WTC11 (cell line): ENCODE measurements at regions not wholly inside any gene's neighbourhood (a gene's known extent, or its start where the extent isn't known, plus 50 kb on each side); places are given as distances from the start of the nearest gene placed in this dataset.

Source experiments
- ATF3 ChIP-seq: sonication (generic); formaldehyde crosslinking; conservative IDR thresholded peaks from 2 replicates; pipeline ENCODE4 v1.8.1; 2022; ENCODE audit warnings: mild to moderate bottlenecking, missing genetic modification reagents
- CREB1 ChIP-seq: sonication (generic); formaldehyde crosslinking; IDR thresholded peaks from 2 replicates; pipeline ENCODE4 v1.8.0; 2023; ENCODE audit warnings: mild to moderate bottlenecking, missing genetic modification reagents
- CTCF ChIP-seq: fragments of 200-600 bp; IDR thresholded peaks from 2 replicates; pipeline ENCODE4 v1.8.0; 2022; ENCODE audit warnings: antibody characterized with exemption
- FOXJ3 ChIP-seq: sonication (generic); formaldehyde crosslinking; IDR thresholded peaks from 2 replicates; pipeline ENCODE4 v1.9.0; 2021; ENCODE audit warnings: missing genetic modification reagents, mild to moderate bottlenecking, borderline replicate concordance
- GRHL2 ChIP-seq: fragments of 250-450 bp; sonication (Bioruptor Pico); IDR thresholded peaks from 2 replicates; pipeline ENCODE4 v1.8.0; 2022; ENCODE audit warnings: mild to moderate bottlenecking, moderate library complexity; ENCODE audit not compliant: insufficient replicate concordance, severe bottlenecking
- NR2C2 ChIP-seq: sonication (generic); formaldehyde crosslinking; IDR thresholded peaks from 2 replicates; pipeline ENCODE4 v1.8.0; 2022; ENCODE audit warnings: mild to moderate bottlenecking, missing genetic modification reagents
- SMAD3 ChIP-seq: sonication (generic); formaldehyde crosslinking; IDR thresholded peaks from 2 replicates; pipeline ENCODE4 v1.8.0; 2022; ENCODE audit warnings: missing genetic modification reagents, mild to moderate bottlenecking, borderline replicate concordance
- STAT6 ChIP-seq: sonication (generic); formaldehyde crosslinking; conservative IDR thresholded peaks from 2 replicates; pipeline ENCODE4 v1.8.1; 2023; ENCODE audit warnings: mild to moderate bottlenecking, low read depth, missing genetic modification reagents, moderate library complexity
- USF2 ChIP-seq: sonication (generic); formaldehyde crosslinking; IDR thresholded peaks from 2 replicates; pipeline ENCODE4 v1.8.1; 2023; ENCODE audit warnings: mild to moderate bottlenecking, missing genetic modification reagents, moderate library complexity
- ZBTB43 ChIP-seq: sonication (generic); formaldehyde crosslinking; IDR thresholded peaks from 2 replicates; pipeline ENCODE4 v1.8.1; 2023; ENCODE audit warnings: mild to moderate bottlenecking, missing genetic modification reagents

GRCh38 chr1:30179942-30180543 lies 543.3 kb downstream of the MATN1 start:
- TF ChIP-seq NR2C2 (CRISPR knock-in tag) (no peak), USF2 (CRISPR knock-in tag) (no peak), ZBTB43 (CRISPR knock-in tag) (no peak), GRHL2 (CRISPR knock-in tag) (no peak), STAT6 (CRISPR knock-in tag) (no peak), FOXJ3 (CRISPR knock-in tag) (no peak), CREB1 (CRISPR knock-in tag) (no peak), CTCF (no peak), SMAD3 (no peak), ATF3 (CRISPR knock-in tag) (no peak)
